ENCODE measurements at regions not wholly inside any gene's neighbourhood (a gene's known extent, or its start where the extent isn't known, plus 50 kb on each side); places are given as distances from the start of the nearest gene placed in this dataset.

DNA sequence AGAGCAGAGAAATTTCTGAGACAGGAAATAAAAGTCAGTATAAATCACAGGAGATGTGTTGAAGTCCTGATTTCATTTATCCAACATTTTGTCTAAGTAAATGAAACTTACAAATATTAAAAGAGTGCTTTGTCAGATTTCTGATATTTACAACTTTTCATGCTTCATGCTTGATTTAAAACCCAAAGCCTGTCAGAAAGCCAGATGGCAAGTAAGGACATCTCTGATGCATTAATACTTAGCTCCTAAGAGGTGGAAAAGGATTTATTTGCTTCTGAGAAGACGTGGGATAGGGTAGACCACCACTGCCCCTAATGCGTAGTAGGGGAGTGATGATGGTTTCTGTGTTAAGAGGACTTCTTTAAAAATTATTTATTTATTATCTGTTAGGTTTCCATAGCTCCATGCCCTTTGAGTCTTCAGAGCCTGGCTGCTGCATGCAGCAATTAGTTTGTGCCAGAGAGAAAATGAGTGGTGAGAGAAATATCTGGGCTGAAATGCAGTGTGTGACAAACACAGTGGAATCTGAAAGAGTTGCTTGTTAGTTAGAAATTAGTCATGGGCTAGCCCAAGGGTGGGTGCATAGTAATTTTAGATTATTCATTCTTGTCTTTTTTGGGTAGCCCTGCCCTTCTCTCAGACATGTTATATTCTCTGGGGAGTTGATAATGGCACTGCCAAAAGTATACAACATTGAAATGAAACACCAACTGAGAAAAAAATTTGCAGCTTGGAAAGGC, 333.8 kb downstream of the C4orf33 start:
- H3K9me3 ChIP-seq = no peaks in the 10 kb centered on the region
- Mint-ChIP-seq H3K27me3 (ENCODE audit: insufficient read depth, unreplicated experiment) (peaks cover 2% of the 10 kb centered on the region), H3K4me3 (ENCODE audit: unreplicated experiment) (no peak overlapping the region), H3K9me3 (ENCODE audit: unreplicated experiment) (no peaks in the 10 kb centered on the region), H3K4me1 (ENCODE audit: low read depth, unreplicated experiment) (no peaks in the 10 kb centered on the region), H3K36me3 (ENCODE audit: insufficient read depth, unreplicated experiment) (no peaks in the 10 kb centered on the region), H3K27ac (ENCODE audit: unreplicated experiment) (no peak overlapping the region)
- H3K4me3 ChIP-seq (ENCODE audit: low read depth, low read length) = no peak overlapping the region
- TF ChIP-seq CTCF (IDR thresholded peaks at IDR 0.05; ENCODE audit: insufficient read depth in 1 of 2, low read depth in 1 of 2, low read length in 1 of 2, severe bottlenecking in 1 of 2, unreplicated experiment in 1 of 2) = no peak
- no peaks in the 10 kb centered on the region for H3K27me3 ChIP-seq (replicated peaks; ENCODE audit: control insufficient read depth, insufficient read depth, low read length)
- BruUV-seq (replicated peaks) = no TSS peak
- ChIA-PET CTCF (no interaction called here), POLR2A (no interaction called here)
- no peaks in the 10 kb centered on the region for H3K4me1 ChIP-seq
- no peak for DNase-seq
- H3K36me3 ChIP-seq (ENCODE audit: control insufficient read depth, insufficient read depth, low read length) = no peaks in the 10 kb centered on the region
- intact Hi-C loops (cut with micrococcal nuclease; ENCODE audit: unreplicated experiment) = no loop called here

- H3K4me3 ChIP-seq (ENCODE audit: low read depth, low read length) = no peak overlapping the region
- no TSS peak for BruUV-seq (replicated peaks)
- TF ChIP-seq CTCF (IDR thresholded peaks at IDR 0.05; ENCODE audit: insufficient read depth in 1 of 2, low read depth in 1 of 2, low read length in 1 of 2, severe bottlenecking in 1 of 2, unreplicated experiment in 1 of 2) = no peak
- CTCF ChIA-PET = no interaction called here
- Mint-ChIP-seq H3K4me3 (ENCODE audit: unreplicated experiment) (no peak overlapping the region), H3K9me3 (ENCODE audit: unreplicated experiment) (no peaks in the 10 kb centered on the region), H3K36me3 (ENCODE audit: insufficient read depth, unreplicated experiment) (no peaks in the 10 kb centered on the region), H3K27ac (ENCODE audit: unreplicated experiment) (no peak overlapping the region), H3K4me1 (ENCODE audit: low read depth, unreplicated experiment) (no peaks in the 10 kb centered on the region), H3K27me3 (ENCODE audit: insufficient read depth, unreplicated experiment) (no peaks in the 10 kb centered on the region)
- intact Hi-C loops (cut with micrococcal nuclease; ENCODE audit: unreplicated experiment) = no loop called here
- POLR2A ChIA-PET = no interaction called here
- no peaks in the 10 kb centered on the region for H3K36me3 ChIP-seq (ENCODE audit: control insufficient read depth, insufficient read depth, low read length)
- no peak for DNase-seq
- H3K27me3 ChIP-seq (replicated peaks; ENCODE audit: control insufficient read depth, insufficient read depth, low read length) = no peaks in the 10 kb centered on the region
- H3K4me1 ChIP-seq = no peaks in the 10 kb centered on the region
- no peaks in the 10 kb centered on the region for H3K9me3 ChIP-seq
Measured at GRCh38 chr4:129437347-129437746, 341.4 kb downstream of the C4orf33 start.

DNA sequence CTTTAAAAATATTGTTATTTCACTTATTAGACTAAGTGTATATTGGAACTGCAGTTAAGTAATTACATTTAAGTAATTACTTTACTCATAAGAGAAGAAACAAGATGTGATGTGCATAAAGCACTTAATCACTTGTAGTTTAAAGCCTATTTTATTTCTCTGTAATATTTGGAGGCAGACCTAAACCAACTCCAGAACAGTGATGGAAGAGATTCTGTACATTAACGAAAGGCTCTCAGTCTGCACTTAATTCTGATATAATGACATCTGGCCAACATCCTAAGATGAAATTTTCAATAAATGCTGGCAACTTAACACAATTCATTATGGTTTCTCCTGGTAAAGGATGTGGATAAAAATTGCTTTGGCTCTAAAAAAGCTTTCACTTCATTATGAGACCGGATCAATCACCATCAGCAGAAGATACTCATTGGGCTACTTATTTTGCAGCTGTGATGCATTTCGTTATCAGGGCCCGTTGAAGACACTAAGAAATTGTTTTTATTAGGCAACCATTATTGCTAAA, 342.6 kb downstream of the C4orf33 start:
- Histone ChIP-seq H3K36me3 (ENCODE audit: control insufficient read depth, insufficient read depth, low read length) (no peaks in the 10 kb centered on the region), H3K4me1 (no peaks in the 10 kb centered on the region), H3K27me3 (replicated peaks; ENCODE audit: control insufficient read depth, insufficient read depth, low read length) (no peaks in the 10 kb centered on the region), H3K9me3 (no peaks in the 10 kb centered on the region), H3K4me3 (ENCODE audit: low read depth, low read length) (no peak overlapping the region)
- Mint-ChIP-seq H3K4me3 (ENCODE audit: unreplicated experiment) (no peak overlapping the region), H3K36me3 (ENCODE audit: insufficient read depth, unreplicated experiment) (no peaks in the 10 kb centered on the region), H3K4me1 (ENCODE audit: low read depth, unreplicated experiment) (no peaks in the 10 kb centered on the region), H3K27ac (ENCODE audit: unreplicated experiment) (no peak overlapping the region), H3K9me3 (ENCODE audit: unreplicated experiment) (no peaks in the 10 kb centered on the region), H3K27me3 (ENCODE audit: insufficient read depth, unreplicated experiment) (no peaks in the 10 kb centered on the region)
- ChIA-PET POLR2A (no interaction called here), CTCF (no interaction called here)
- intact Hi-C loops (cut with micrococcal nuclease; ENCODE audit: unreplicated experiment) = no loop called here
- TF ChIP-seq CTCF (IDR thresholded peaks at IDR 0.05; ENCODE audit: insufficient read depth in 1 of 2, low read depth in 1 of 2, low read length in 1 of 2, severe bottlenecking in 1 of 2, unreplicated experiment in 1 of 2) = no peak
- DNase-seq = no peak
- BruUV-seq (replicated peaks) = no TSS peak

Measured in Caco-2 (cell line).